H54 (cell line): ENCODE measurements at regions not wholly inside any gene's neighbourhood (a gene's known extent, or its start where the extent isn't known, plus 50 kb on each side); places are given as distances from the start of the nearest gene placed in this dataset.

Experiments
- DNase-seq: peaks from one replicate; pipeline ENCODE4 v3.0.0; 2011; ENCODE audit warnings: low spot score, mixed read lengths; ENCODE audit not compliant: insufficient read length
- FAIRE-seq: peaks from 3 replicates; lab custom pipeline; 2011; peaks lifted over from hg19 to GRCh38; lab: Jason Lieb, UNC
- POLR2A ChIP-seq: IDR thresholded peaks from 2 replicates; pipeline ENCODE4 v1.6.1; 2011; ENCODE audit warnings: low read depth, mild to moderate bottlenecking, low read length

GRCh38 chr4:14934704-14935390 lies 67.4 kb upstream of the CPEB2 start:
- DNase-seq (no peak), FAIRE-seq (no peak)
- no peak for TF ChIP-seq POLR2A

- no peak for DNase-seq
- no peak for TF ChIP-seq POLR2A
- no peak for FAIRE-seq
These were observed 58.5 kb upstream of the CPEB2 start for GRCh38 chr4:14943749-14944148.

GRCh38 chr4:14952352-14952751 lies 49.9 kb upstream of the CPEB2 start:
- no peak for TF ChIP-seq POLR2A
- DNase-seq = no peak
- no peak for FAIRE-seq
